Neural cell (in vitro differentiated cells): ENCODE measurements at regions not wholly inside any gene's neighbourhood (a gene's known extent, or its start where the extent isn't known, plus 50 kb on each side); places are given as distances from the start of the nearest gene placed in this dataset.
A peak's percentile ranks its signal among the peaks of the same experiment; 100 is the strongest.

Source experiments
- H2AFZ ChIP-seq: fragments of 200-600, 300-800 bp; sonication (generic), shearing (Covaris generic); 2 replicates; pipeline ENCODE4 v1.6.0; 2014; ENCODE audit warnings: low read depth, mild to moderate bottlenecking, antibody characterized with exemption, low read length, moderate library complexity
- H3F3A ChIP-seq: fragments of 200-600 bp; shearing (Covaris generic); 2 replicates; pipeline ENCODE4 v1.6.1; 2016; ENCODE audit warnings: mild to moderate bottlenecking, moderate library complexity, mixed read lengths, antibody characterized with exemption, low read length; ENCODE audit not compliant: insufficient read depth, poor library complexity, severe bottlenecking
- H3K27ac ChIP-seq: fragments of 200-600, 300-800 bp; sonication (generic), shearing (Covaris generic); 2 replicates; pipeline ENCODE4 v1.5.1; 2014; ENCODE audit warnings: mild to moderate bottlenecking, low read length, moderate library complexity
- H3K27me3 ChIP-seq: fragments of 300-800, 200-600 bp; sonication (generic), shearing (Covaris generic); 2 replicates; pipeline ENCODE4 v1.6.0; 2014; ENCODE audit warnings: mild to moderate bottlenecking, low read depth, low read length, moderate library complexity; ENCODE audit not compliant: insufficient read depth
- H3K36me3 ChIP-seq: fragments of 300-800, 200-600 bp; sonication (generic), shearing (Covaris generic); 2 replicates; pipeline ENCODE4 v1.5.1; 2014; ENCODE audit warnings: mild to moderate bottlenecking, antibody characterized with exemption, low read length, moderate library complexity; ENCODE audit not compliant: insufficient read depth
- H3K4me2 ChIP-seq: fragments of 300-800, 200-600 bp; sonication (generic), shearing (Covaris generic); 2 replicates; pipeline ENCODE4 v1.6.0; 2014; ENCODE audit warnings: mild to moderate bottlenecking, low read length
- H3K4me3 ChIP-seq: fragments of 300-800, 200-600 bp; sonication (generic), shearing (Covaris generic); 2 replicates; pipeline ENCODE4 v1.5.1; 2014; ENCODE audit warnings: mild to moderate bottlenecking, low read length, moderate library complexity
- H3K79me2 ChIP-seq: fragments of 200-600 bp; shearing (Covaris generic); replicated peaks from 2 replicates; pipeline ENCODE4 v1.6.0; 2014; ENCODE audit warnings: mild to moderate bottlenecking, low read length, moderate library complexity; ENCODE audit not compliant: insufficient read depth
- H3K9ac ChIP-seq: fragments of 300-800, 200-600 bp; sonication (generic), shearing (Covaris generic); 2 replicates; pipeline ENCODE4 v1.6.1; 2016; ENCODE audit warnings: mild to moderate bottlenecking, low read length, mixed read lengths
- H3K9me2 ChIP-seq: fragments of 200-600 bp; shearing (Covaris generic); 2 replicates; pipeline ENCODE4 v1.6.1; 2016; ENCODE audit warnings: mild to moderate bottlenecking, low read length, mixed read lengths; ENCODE audit not compliant: insufficient read depth
- H3K9me3 ChIP-seq: fragments of 200-600, 300-800 bp; sonication (generic), shearing (Covaris generic); 2 replicates; pipeline ENCODE4 v1.6.1; 2016; ENCODE audit warnings: mild to moderate bottlenecking, mixed run types, low read length, moderate library complexity, mixed read lengths
- H4K20me1 ChIP-seq: fragments of 200-600 bp; shearing (Covaris generic); 2 replicates; pipeline ENCODE4 v1.6.1; 2016; ENCODE audit warnings: mild to moderate bottlenecking, mixed run types; ENCODE audit not compliant: insufficient read depth
- EP300 ChIP-seq: fragments of 450-650 bp; conservative IDR thresholded peaks from 2 replicates; pipeline ENCODE4 v1.6.1; 2014; ENCODE audit warnings: antibody characterized with exemption, mild to moderate bottlenecking, moderate library complexity; ENCODE audit not compliant: poor library complexity, severe bottlenecking
- EZH2 ChIP-seq: fragments of 200-600, 300-800 bp; shearing (Covaris generic), sonication (generic); IDR thresholded peaks from 2 replicates; pipeline ENCODE4 v1.6.1; 2014; ENCODE audit warnings: antibody characterized with exemption, low read length, borderline replicate concordance, mild to moderate bottlenecking; ENCODE audit not compliant: insufficient read depth, poor library complexity, severe bottlenecking
- RAD21 ChIP-seq: fragments of 450-650 bp; conservative IDR thresholded peaks from 2 replicates; pipeline ENCODE4 v1.6.1; 2014; ENCODE audit warnings: antibody characterized with exemption, mild to moderate bottlenecking, moderate library complexity
- SMC3 ChIP-seq: fragments of 450-650 bp; conservative IDR thresholded peaks from 2 replicates; pipeline ENCODE4 v1.6.1; 2014; ENCODE audit warnings: antibody characterized with exemption, mild to moderate bottlenecking, moderate library complexity; ENCODE audit not compliant: poor library complexity
- small RNA-seq, 3 experiments: library from RNA; depleted of rRNA; stranded (forward); fragments of <200 nt; gene quantifications; one replicate each; pipeline ENCODE3, GENCODE V24; 2012

DNA sequence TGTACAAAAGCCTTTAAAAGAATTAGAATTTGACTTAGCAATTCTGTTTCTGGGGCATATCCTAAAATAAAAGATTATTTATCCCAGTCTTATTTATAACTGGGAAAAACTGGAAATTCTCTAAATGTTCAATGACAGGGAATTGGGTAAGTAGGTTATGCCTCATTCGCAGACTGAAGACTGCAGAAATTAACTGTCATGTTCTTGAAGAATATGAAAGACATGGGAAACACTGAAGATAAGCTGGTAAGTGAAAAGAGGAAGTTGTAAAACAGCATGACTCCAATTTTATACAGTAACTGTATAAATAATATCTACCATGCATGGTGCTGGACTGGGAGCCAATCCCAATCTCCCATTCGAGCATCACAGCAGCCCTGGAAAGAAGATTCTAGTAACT lies 50.6 kb upstream of the SLC2A1 start:
- Histone ChIP-seq H3F3A (peaks cover 5% of the 10 kb centered on the region), H4K20me1 (no peaks in the 10 kb centered on the region), H2AFZ (no peak overlapping the region), H3K4me2 (no peak overlapping the region), H3K27me3 (no peaks in the 10 kb centered on the region), H3K79me2 (no peaks in the 10 kb centered on the region), H3K9me2 (no peaks in the 10 kb centered on the region), H3K4me3 (no peak overlapping the region), H3K9ac (no peak overlapping the region), H3K36me3 (no peaks in the 10 kb centered on the region), H3K27ac (no peak overlapping the region), H3K9me3 (no peaks in the 10 kb centered on the region)
- TF ChIP-seq RAD21: no peak
- TF ChIP-seq EP300: peak; percentile 23
- no peak for TF ChIP-seq EZH2

DNA sequence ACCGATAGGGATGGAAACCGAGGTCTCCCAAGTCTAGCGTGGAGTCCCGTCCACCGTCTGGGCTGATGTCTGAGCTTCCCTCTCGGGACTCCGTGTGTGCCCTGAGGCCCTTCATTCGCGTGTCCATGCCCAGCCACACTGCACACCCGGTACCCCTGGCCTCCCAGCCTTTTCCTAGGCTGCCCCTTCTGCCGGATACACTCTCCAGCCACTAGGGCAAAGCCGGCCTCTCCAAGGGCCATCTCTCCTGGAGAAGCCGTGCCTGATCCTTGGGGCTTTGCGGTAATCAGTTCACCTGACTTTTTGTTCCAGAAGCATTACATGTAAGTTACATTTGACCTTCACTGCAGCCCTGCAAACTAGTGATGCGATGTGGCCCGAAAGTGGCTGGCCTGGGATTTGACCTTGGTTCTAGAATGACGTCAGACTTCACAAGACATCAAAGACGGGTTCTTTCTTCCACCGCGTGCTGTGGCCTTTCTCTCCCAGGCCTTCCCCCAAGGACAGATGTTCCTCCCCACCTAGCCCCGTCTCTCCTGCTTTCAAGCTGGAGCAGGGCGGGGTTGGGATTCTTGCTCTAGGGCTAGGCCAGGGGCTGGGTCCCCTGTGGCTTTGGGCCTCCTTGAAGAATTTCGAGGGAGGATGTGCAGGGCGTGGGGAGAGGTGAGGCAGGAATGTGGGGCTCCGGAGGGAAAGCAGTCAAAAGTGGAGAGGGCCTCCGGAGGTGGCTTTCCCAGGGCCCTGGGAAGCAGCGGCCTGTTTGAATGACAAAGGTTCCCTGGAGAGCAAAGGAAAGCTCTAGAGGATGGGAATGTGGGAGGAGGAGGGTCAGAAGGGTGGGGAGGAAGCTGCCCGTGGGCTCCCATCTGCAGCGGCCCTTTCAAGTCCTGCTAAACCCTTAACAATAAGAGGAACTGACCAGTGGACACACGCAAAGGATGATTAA lies 49.7 kb upstream of the SLC2A1 start:
- TF ChIP-seq SMC3: no peak
- no peak overlapping the region for H3K27ac ChIP-seq
- H3K9me2 ChIP-seq: no peaks in the 10 kb centered on the region
- H3K79me2 ChIP-seq: no peaks in the 10 kb centered on the region
- no peak overlapping the region for H3K9ac ChIP-seq
- no peak overlapping the region for H3K4me2 ChIP-seq
- no peaks in the 10 kb centered on the region for H3K27me3 ChIP-seq
- H4K20me1 ChIP-seq: no peaks in the 10 kb centered on the region
- no peak overlapping the region for H3K4me3 ChIP-seq
- H2AFZ ChIP-seq: no peak overlapping the region
- no peaks in the 10 kb centered on the region for H3K9me3 ChIP-seq
- peaks cover 5% of the 10 kb centered on the region for H3F3A ChIP-seq
- no peaks in the 10 kb centered on the region for H3K36me3 ChIP-seq

Small RNA genes lying in the stretch of these regions (small RNA-seq; reads per million reads assigned to genes)
- gene RF00026: 0 reads per million in 3 experiments
